ENCODE measurements at regions not wholly inside any gene's neighbourhood (a gene's known extent, or its start where the extent isn't known, plus 50 kb on each side); places are given as distances from the start of the nearest gene placed in this dataset.

GRCh38 chr2:192953116-192953515, 758.4 kb upstream of the TMEFF2 start:
- Histone ChIP-seq H2BK12ac (ENCODE audit: low read length in 2 of 2) (no peak overlapping the region), H3K9ac (ENCODE audit: low read length) (no peak overlapping the region), H3K4me2 (ENCODE audit: low read length, poor library complexity, severe bottlenecking) (no peak overlapping the region), H3K18ac (ENCODE audit: low read depth in 1 of 2, low read length in 2 of 2) (no peak overlapping the region), H2AFZ (ENCODE audit: low read depth, low read length) (no peak overlapping the region), H2BK15ac (ENCODE audit: low read depth, poor library complexity, severe bottlenecking) (no peak overlapping the region), H4K8ac (ENCODE audit: low read length) (no peak overlapping the region), H3K4me1 (ENCODE audit: control insufficient read depth, insufficient read depth, low read depth, low read length) (no peaks in the 10 kb centered on the region), H4K91ac (ENCODE audit: low read length) (no peak overlapping the region), H2AK5ac (ENCODE audit: low read length, severe bottlenecking) (no peak overlapping the region), H3K27me3 (ENCODE audit: control insufficient read depth in 1 of 2, insufficient read depth in 1 of 2, low read length in 2 of 2) (no peaks in the 10 kb centered on the region), H2BK120ac (ENCODE audit: low read depth, low read length) (no peak overlapping the region), H3K27ac (ENCODE audit: low read length, poor library complexity, severe bottlenecking) (no peak overlapping the region), H3K4ac (ENCODE audit: low read depth in 1 of 2, low read length in 2 of 2) (no peak overlapping the region), H3K36me3 (ENCODE audit: control insufficient read depth in 1 of 2, insufficient read depth in 2 of 2, low read depth in 1 of 2, low read length in 2 of 2) (no peaks in the 10 kb centered on the region), H3K79me1 (replicated peaks; ENCODE audit: low read length, poor library complexity, severe bottlenecking) (no peaks in the 10 kb centered on the region), H3K23ac (ENCODE audit: low read length in 2 of 2) (no peak overlapping the region), H2BK5ac (ENCODE audit: low read depth, low read length, poor library complexity, severe bottlenecking) (no peak overlapping the region), H3K4me3 (ENCODE audit: insufficient read depth in 1 of 2, low read depth in 1 of 2, low read length in 2 of 2) (no peak overlapping the region), H3K9me3 (ENCODE audit: control insufficient read depth, low read length) (peaks cover 9% of the 10 kb centered on the region), H3K14ac (ENCODE audit: low read length in 2 of 2) (no peak overlapping the region)
- WGBS, result no CpG with 5 or more reads among the region's 1 CpG
- no peak for DNase-seq

- Histone ChIP-seq H3K79me1 (replicated peaks; ENCODE audit: low read length, poor library complexity, severe bottlenecking) (no peaks in the 10 kb centered on the region), H4K91ac (ENCODE audit: low read length) (no peak overlapping the region), H3K27me3 (ENCODE audit: control insufficient read depth in 1 of 2, insufficient read depth in 1 of 2, low read length in 2 of 2) (no peaks in the 10 kb centered on the region), H3K9me3 (ENCODE audit: control insufficient read depth, low read length) (peaks cover 6% of the 10 kb centered on the region), H3K14ac (ENCODE audit: low read length in 2 of 2) (no peak overlapping the region), H3K27ac (ENCODE audit: low read length, poor library complexity, severe bottlenecking) (no peak overlapping the region), H3K4me3 (ENCODE audit: insufficient read depth in 1 of 2, low read depth in 1 of 2, low read length in 2 of 2) (no peak overlapping the region), H3K18ac (ENCODE audit: low read depth in 1 of 2, low read length in 2 of 2) (no peak overlapping the region), H4K8ac (ENCODE audit: low read length) (no peak overlapping the region), H3K4me2 (ENCODE audit: low read length, poor library complexity, severe bottlenecking) (no peak overlapping the region), H3K23ac (ENCODE audit: low read length in 2 of 2) (no peak overlapping the region), H2BK15ac (ENCODE audit: low read depth, poor library complexity, severe bottlenecking) (no peak overlapping the region), H3K9ac (ENCODE audit: low read length) (no peak overlapping the region), H2BK12ac (ENCODE audit: low read length in 2 of 2) (no peak overlapping the region), H3K36me3 (ENCODE audit: control insufficient read depth in 1 of 2, insufficient read depth in 2 of 2, low read depth in 1 of 2, low read length in 2 of 2) (no peaks in the 10 kb centered on the region), H3K4ac (ENCODE audit: low read depth in 1 of 2, low read length in 2 of 2) (no peak overlapping the region), H2AFZ (ENCODE audit: low read depth, low read length) (no peak overlapping the region), H2AK5ac (ENCODE audit: low read length, severe bottlenecking) (no peak overlapping the region), H2BK120ac (ENCODE audit: low read depth, low read length) (no peak overlapping the region), H3K4me1 (ENCODE audit: control insufficient read depth, insufficient read depth, low read depth, low read length) (no peaks in the 10 kb centered on the region), H2BK5ac (ENCODE audit: low read depth, low read length, poor library complexity, severe bottlenecking) (no peak overlapping the region)
- no peak for DNase-seq
- WGBS, result no CpG with 5 or more reads among the region's 2 CpGs
These were observed 757.5 kb upstream of the TMEFF2 start for GRCh38 chr2:192952245-192952644.

GRCh38 chr2:192948316-192948715, 753.6 kb upstream of the TMEFF2 start:
- no peaks in the 10 kb centered on the region for H3K36me3 ChIP-seq (ENCODE audit: control insufficient read depth in 1 of 2, insufficient read depth in 2 of 2, low read depth in 1 of 2, low read length in 2 of 2)
- no peak overlapping the region for H2BK12ac ChIP-seq (ENCODE audit: low read length in 2 of 2)
- H3K23ac ChIP-seq (ENCODE audit: low read length in 2 of 2), result no peak overlapping the region
- H4K8ac ChIP-seq (ENCODE audit: low read length), result no peak overlapping the region
- 76% methylated on average over 2 of the region's 3 CpGs for WGBS
- no peak overlapping the region for H2BK120ac ChIP-seq (ENCODE audit: low read depth, low read length)
- H2BK15ac ChIP-seq (ENCODE audit: low read depth, poor library complexity, severe bottlenecking), result no peak overlapping the region
- peaks cover 11% of the 10 kb centered on the region for H3K9me3 ChIP-seq (ENCODE audit: control insufficient read depth, low read length)
- no peak overlapping the region for H2AK5ac ChIP-seq (ENCODE audit: low read length, severe bottlenecking)
- H3K27ac ChIP-seq (ENCODE audit: low read length, poor library complexity, severe bottlenecking), result no peak overlapping the region
- no peak overlapping the region for H4K91ac ChIP-seq (ENCODE audit: low read length)
- no peak overlapping the region for H3K4me3 ChIP-seq (ENCODE audit: insufficient read depth in 1 of 2, low read depth in 1 of 2, low read length in 2 of 2)
- no peak overlapping the region for H3K4ac ChIP-seq (ENCODE audit: low read depth in 1 of 2, low read length in 2 of 2)
- H3K4me2 ChIP-seq (ENCODE audit: low read length, poor library complexity, severe bottlenecking), result no peak overlapping the region
- H3K18ac ChIP-seq (ENCODE audit: low read depth in 1 of 2, low read length in 2 of 2), result no peak overlapping the region
- no peaks in the 10 kb centered on the region for H3K79me1 ChIP-seq (replicated peaks; ENCODE audit: low read length, poor library complexity, severe bottlenecking)
- DNase-seq, result no peak
- no peaks in the 10 kb centered on the region for H3K27me3 ChIP-seq (ENCODE audit: control insufficient read depth in 1 of 2, insufficient read depth in 1 of 2, low read length in 2 of 2)
- no peak overlapping the region for H2AFZ ChIP-seq (ENCODE audit: low read depth, low read length)
- no peak overlapping the region for H3K14ac ChIP-seq (ENCODE audit: low read length in 2 of 2)
- H2BK5ac ChIP-seq (ENCODE audit: low read depth, low read length, poor library complexity, severe bottlenecking), result no peak overlapping the region
- no peak overlapping the region for H3K9ac ChIP-seq (ENCODE audit: low read length)
- H3K4me1 ChIP-seq (ENCODE audit: control insufficient read depth, insufficient read depth, low read depth, low read length), result no peaks in the 10 kb centered on the region

- Histone ChIP-seq H2BK15ac (ENCODE audit: low read depth, poor library complexity, severe bottlenecking) (no peak overlapping the region), H3K36me3 (ENCODE audit: control insufficient read depth in 1 of 2, insufficient read depth in 2 of 2, low read depth in 1 of 2, low read length in 2 of 2) (no peaks in the 10 kb centered on the region), H3K23ac (ENCODE audit: low read length in 2 of 2) (no peak overlapping the region), H3K79me1 (replicated peaks; ENCODE audit: low read length, poor library complexity, severe bottlenecking) (no peaks in the 10 kb centered on the region), H3K27ac (ENCODE audit: low read length, poor library complexity, severe bottlenecking) (no peak overlapping the region), H4K8ac (ENCODE audit: low read length) (no peak overlapping the region), H3K18ac (ENCODE audit: low read depth in 1 of 2, low read length in 2 of 2) (no peak overlapping the region), H3K14ac (ENCODE audit: low read length in 2 of 2) (no peak overlapping the region), H3K27me3 (ENCODE audit: control insufficient read depth in 1 of 2, insufficient read depth in 1 of 2, low read length in 2 of 2) (no peaks in the 10 kb centered on the region), H3K9me3 (ENCODE audit: control insufficient read depth, low read length) (peaks cover 11% of the 10 kb centered on the region), H3K9ac (ENCODE audit: low read length) (no peak overlapping the region), H4K91ac (ENCODE audit: low read length) (no peak overlapping the region), H2BK120ac (ENCODE audit: low read depth, low read length) (no peak overlapping the region), H2BK12ac (ENCODE audit: low read length in 2 of 2) (no peak overlapping the region), H2AFZ (ENCODE audit: low read depth, low read length) (no peak overlapping the region), H3K4me2 (ENCODE audit: low read length, poor library complexity, severe bottlenecking) (no peak overlapping the region), H3K4me1 (ENCODE audit: control insufficient read depth, insufficient read depth, low read depth, low read length) (no peaks in the 10 kb centered on the region), H2AK5ac (ENCODE audit: low read length, severe bottlenecking) (no peak overlapping the region), H3K4ac (ENCODE audit: low read depth in 1 of 2, low read length in 2 of 2) (no peak overlapping the region), H2BK5ac (ENCODE audit: low read depth, low read length, poor library complexity, severe bottlenecking) (no peak overlapping the region), H3K4me3 (ENCODE audit: insufficient read depth in 1 of 2, low read depth in 1 of 2, low read length in 2 of 2) (no peak overlapping the region)
- WGBS, result 85% methylated on average over 1 of the region's 1 CpG
- no peak for DNase-seq
These were observed 752.6 kb upstream of the TMEFF2 start for GRCh38 chr2:192947352-192947751.
